ENCODE measurements at regions not wholly inside any gene's neighbourhood (a gene's known extent, or its start where the extent isn't known, plus 50 kb on each side); places are given as distances from the start of the nearest gene placed in this dataset.

DNA sequence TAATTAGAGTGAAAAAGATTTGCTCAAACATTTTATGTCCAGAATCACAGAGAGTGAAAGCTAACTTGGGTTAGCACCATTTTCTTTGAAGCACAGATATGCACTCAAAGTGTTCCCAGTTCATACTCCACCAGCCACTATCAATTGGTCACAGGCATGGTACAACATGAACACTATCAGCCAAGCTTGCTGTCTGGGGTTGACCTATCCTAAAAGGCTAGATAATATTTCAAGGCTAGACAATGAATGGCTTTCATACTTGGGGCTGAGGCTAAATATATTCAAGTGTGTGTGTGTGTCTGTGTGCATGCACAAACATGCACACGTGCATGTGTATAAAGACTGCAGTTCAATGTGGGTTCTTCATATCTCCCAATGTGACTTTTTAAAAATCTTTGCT is 783.0 kb upstream of the GJE1 start:
- Histone ChIP-seq H3K9me3 (ENCODE audit: insufficient read depth, low read depth) (no peaks in the 10 kb centered on the region), H3K36me3 (ENCODE audit: low read depth) (no peaks in the 10 kb centered on the region), H3K4me2 (no peak overlapping the region), H3K9me2 (ENCODE audit: insufficient read depth) (no peaks in the 10 kb centered on the region), H4K20me1 (ENCODE audit: insufficient read depth) (no peaks in the 10 kb centered on the region), H3K27me3 (ENCODE audit: insufficient read depth, low read depth) (no peaks in the 10 kb centered on the region), H2AFZ (no peak overlapping the region), H3K79me2 (ENCODE audit: low read depth) (no peaks in the 10 kb centered on the region), H3K4me3 (no peak overlapping the region), H3K27ac (no peak overlapping the region), H3F3A (ENCODE audit: insufficient read depth, low read depth) (no peaks in the 10 kb centered on the region), H3K4me1 (replicated peaks; ENCODE audit: insufficient read depth) (no peaks in the 10 kb centered on the region)
- BruUV-seq (replicated peaks): no TSS peak
- DNase-seq: no peak
- intact Hi-C loops (cut with micrococcal nuclease; ENCODE audit: unreplicated experiment): no loop called here
- TF ChIP-seq, protein P1, sequence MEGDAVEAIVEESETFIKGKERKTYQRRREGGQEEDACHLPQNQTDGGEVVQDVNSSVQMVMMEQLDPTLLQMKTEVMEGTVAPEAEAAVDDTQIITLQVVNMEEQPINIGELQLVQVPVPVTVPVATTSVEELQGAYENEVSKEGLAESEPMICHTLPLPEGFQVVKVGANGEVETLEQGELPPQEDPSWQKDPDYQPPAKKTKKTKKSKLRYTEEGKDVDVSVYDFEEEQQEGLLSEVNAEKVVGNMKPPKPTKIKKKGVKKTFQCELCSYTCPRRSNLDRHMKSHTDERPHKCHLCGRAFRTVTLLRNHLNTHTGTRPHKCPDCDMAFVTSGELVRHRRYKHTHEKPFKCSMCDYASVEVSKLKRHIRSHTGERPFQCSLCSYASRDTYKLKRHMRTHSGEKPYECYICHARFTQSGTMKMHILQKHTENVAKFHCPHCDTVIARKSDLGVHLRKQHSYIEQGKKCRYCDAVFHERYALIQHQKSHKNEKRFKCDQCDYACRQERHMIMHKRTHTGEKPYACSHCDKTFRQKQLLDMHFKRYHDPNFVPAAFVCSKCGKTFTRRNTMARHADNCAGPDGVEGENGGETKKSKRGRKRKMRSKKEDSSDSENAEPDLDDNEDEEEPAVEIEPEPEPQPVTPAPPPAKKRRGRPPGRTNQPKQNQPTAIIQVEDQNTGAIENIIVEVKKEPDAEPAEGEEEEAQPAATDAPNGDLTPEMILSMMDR (conservative IDR thresholded peaks at IDR 0.05): no peak
- no peak for TF ChIP-seq EZH2 (IDR thresholded peaks at IDR 0.05; ENCODE audit: low read depth)
- CTCF ChIA-PET: no interaction called here
- POLR2A ChIA-PET (ENCODE audit: unreplicated experiment): no interaction called here

DNA sequence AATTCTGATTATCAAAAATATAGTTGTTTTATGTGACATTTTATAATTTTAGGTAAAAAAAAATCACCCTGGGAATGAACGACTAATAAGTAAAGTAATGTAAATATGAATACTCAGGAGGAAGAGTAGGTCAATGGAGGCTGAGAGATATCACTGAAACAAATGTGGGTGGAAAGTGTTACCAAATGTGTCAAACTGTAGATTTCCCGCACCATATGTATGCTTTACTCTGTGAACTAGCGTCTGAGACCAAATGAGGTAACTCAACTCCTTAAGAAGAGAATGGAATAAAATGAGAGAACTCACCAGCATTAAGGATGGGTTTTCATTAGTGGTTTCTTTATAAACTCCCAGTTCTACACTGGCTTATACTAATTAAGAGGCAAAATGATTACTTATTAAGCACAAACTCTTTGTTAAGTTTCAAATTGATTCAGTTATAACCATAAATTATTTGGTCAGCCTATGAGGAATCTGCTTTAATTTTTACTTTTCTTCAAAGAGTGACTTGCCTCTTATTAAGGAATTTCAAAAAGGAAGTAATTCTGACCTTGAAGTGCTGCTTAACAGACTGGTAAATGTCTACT is 784.7 kb upstream of the GJE1 start:
- H3K4me3 ChIP-seq: no peak overlapping the region
- no peak overlapping the region for H2AFZ ChIP-seq
- no peaks in the 10 kb centered on the region for H3K36me3 ChIP-seq (ENCODE audit: low read depth)
- no peak for DNase-seq
- H3F3A ChIP-seq (ENCODE audit: insufficient read depth, low read depth): no peaks in the 10 kb centered on the region
- H3K4me1 ChIP-seq (replicated peaks; ENCODE audit: insufficient read depth): no peaks in the 10 kb centered on the region
- H3K9me3 ChIP-seq (ENCODE audit: insufficient read depth, low read depth): no peaks in the 10 kb centered on the region
- H3K79me2 ChIP-seq (ENCODE audit: low read depth): no peaks in the 10 kb centered on the region
- intact Hi-C loops (cut with micrococcal nuclease; ENCODE audit: unreplicated experiment): no loop called here
- CTCF ChIA-PET: no interaction called here
- POLR2A ChIA-PET (ENCODE audit: unreplicated experiment): no interaction called here
- no TSS peak for BruUV-seq (replicated peaks)
- H3K4me2 ChIP-seq: no peak overlapping the region
- H4K20me1 ChIP-seq (ENCODE audit: insufficient read depth): no peaks in the 10 kb centered on the region
- no peaks in the 10 kb centered on the region for H3K27me3 ChIP-seq (ENCODE audit: insufficient read depth, low read depth)
- H3K9me2 ChIP-seq (ENCODE audit: insufficient read depth): no peaks in the 10 kb centered on the region
- TF ChIP-seq, protein P1 (conservative IDR thresholded peaks at IDR 0.05): no peak
- TF ChIP-seq EZH2 (IDR thresholded peaks at IDR 0.05; ENCODE audit: low read depth): no peak
- H3K27ac ChIP-seq: no peak overlapping the region

DNA sequence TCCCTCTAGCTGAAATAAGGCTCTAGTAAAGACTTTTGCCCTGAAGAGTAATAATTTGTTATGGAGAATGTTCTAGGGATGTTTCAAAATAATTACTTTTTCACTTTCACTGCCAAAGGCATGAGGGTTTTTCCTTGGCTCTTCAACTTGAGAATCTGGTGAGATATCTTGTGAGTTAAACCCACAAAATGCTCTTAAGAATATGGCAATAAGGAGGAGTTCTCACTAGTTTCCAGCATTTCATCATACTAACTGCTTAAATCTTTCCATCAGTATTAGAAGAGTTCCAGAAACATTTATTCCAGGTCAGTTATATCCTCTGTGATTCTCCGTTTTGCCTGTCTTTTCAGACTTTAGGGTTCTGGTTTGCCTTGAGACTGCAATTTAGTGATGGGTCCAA is 785.6 kb upstream of the GJE1 start:
- intact Hi-C loops (cut with micrococcal nuclease; ENCODE audit: unreplicated experiment): no loop called here
- H2AFZ ChIP-seq: no peak overlapping the region
- DNase-seq: no peak
- H3K27ac ChIP-seq: no peak overlapping the region
- no peaks in the 10 kb centered on the region for H3K4me1 ChIP-seq (replicated peaks; ENCODE audit: insufficient read depth)
- no peak overlapping the region for H3K4me3 ChIP-seq
- no peaks in the 10 kb centered on the region for H3K36me3 ChIP-seq (ENCODE audit: low read depth)
- no peak for TF ChIP-seq EZH2 (IDR thresholded peaks at IDR 0.05; ENCODE audit: low read depth)
- TF ChIP-seq, protein P1 (conservative IDR thresholded peaks at IDR 0.05): no peak
- no peaks in the 10 kb centered on the region for H3K9me3 ChIP-seq (ENCODE audit: insufficient read depth, low read depth)
- no TSS peak for BruUV-seq (replicated peaks)
- no peaks in the 10 kb centered on the region for H3K79me2 ChIP-seq (ENCODE audit: low read depth)
- H3K27me3 ChIP-seq (ENCODE audit: insufficient read depth, low read depth): no peaks in the 10 kb centered on the region
- H3F3A ChIP-seq (ENCODE audit: insufficient read depth, low read depth): no peaks in the 10 kb centered on the region
- H3K9me2 ChIP-seq (ENCODE audit: insufficient read depth): no peaks in the 10 kb centered on the region
- no peak overlapping the region for H3K4me2 ChIP-seq
- H4K20me1 ChIP-seq (ENCODE audit: insufficient read depth): no peaks in the 10 kb centered on the region
- ChIA-PET CTCF (no interaction called here), POLR2A (ENCODE audit: unreplicated experiment) (no interaction called here)

Measured in PC-9 (cell line).